ENCODE measurements at regions not wholly inside any gene's neighbourhood (a gene's known extent, or its start where the extent isn't known, plus 50 kb on each side); places are given as distances from the start of the nearest gene placed in this dataset.
"Not testable (repeated sequence)": the region's sequence is repeated elsewhere in the genome, so short reads cannot be mapped to it uniquely, and the experiment has no call there.

- H3K9ac ChIP-seq (ENCODE audit: low read depth, low read length); H3K36me3 ChIP-seq (ENCODE audit: insufficient read depth, low read length); H3K4me1 ChIP-seq (ENCODE audit: insufficient read depth, low read length); H3K9me3 ChIP-seq (ENCODE audit: control insufficient read depth, insufficient read depth, low read length): not testable (repeated sequence)
Observed at GRCh38 chr2:186960241-186960640, 111.3 kb upstream of the ZSWIM2 start.

GRCh38 chr2:186959486-186959885 lies 110.5 kb upstream of the ZSWIM2 start:
- Histone ChIP-seq H3K9ac (ENCODE audit: low read depth, low read length) (no peak overlapping the region), H3K36me3 (ENCODE audit: insufficient read depth, low read length) (no peaks in the 10 kb centered on the region), H3K4me1 (ENCODE audit: insufficient read depth, low read length) (no peaks in the 10 kb centered on the region), H3K9me3 (ENCODE audit: control insufficient read depth, insufficient read depth, low read length) (no peaks in the 10 kb centered on the region)

GRCh38 chr2:186950694-186951093 lies 101.7 kb upstream of the ZSWIM2 start:
- no peaks in the 10 kb centered on the region for H3K9me3 ChIP-seq (ENCODE audit: control insufficient read depth, insufficient read depth, low read length)
- no peaks in the 10 kb centered on the region for H3K36me3 ChIP-seq (ENCODE audit: insufficient read depth, low read length)
- no peaks in the 10 kb centered on the region for H3K4me1 ChIP-seq (ENCODE audit: insufficient read depth, low read length)
- no peak overlapping the region for H3K9ac ChIP-seq (ENCODE audit: low read depth, low read length)

- Histone ChIP-seq H3K9me3 (ENCODE audit: control insufficient read depth, insufficient read depth, low read length) (no peaks in the 10 kb centered on the region), H3K4me1 (ENCODE audit: insufficient read depth, low read length) (no peaks in the 10 kb centered on the region), H3K9ac (ENCODE audit: low read depth, low read length) (no peak overlapping the region), H3K36me3 (ENCODE audit: insufficient read depth, low read length) (no peaks in the 10 kb centered on the region)
Observed at GRCh38 chr2:186949726-186950256, 100.8 kb upstream of the ZSWIM2 start.

- Histone ChIP-seq H3K4me1 (ENCODE audit: insufficient read depth, low read length) (no peaks in the 10 kb centered on the region), H3K36me3 (ENCODE audit: insufficient read depth, low read length) (no peaks in the 10 kb centered on the region), H3K9me3 (ENCODE audit: control insufficient read depth, insufficient read depth, low read length) (no peaks in the 10 kb centered on the region), H3K9ac (ENCODE audit: low read depth, low read length) (no peak overlapping the region)
Observed at GRCh38 chr2:186947516-186947915, 98.5 kb upstream of the ZSWIM2 start.

GRCh38 chr2:186946896-186947467 lies 98.0 kb upstream of the ZSWIM2 start:
- Histone ChIP-seq H3K36me3 (ENCODE audit: insufficient read depth, low read length) (no peaks in the 10 kb centered on the region), H3K4me1 (ENCODE audit: insufficient read depth, low read length) (no peaks in the 10 kb centered on the region), H3K9ac (ENCODE audit: low read depth, low read length) (no peak overlapping the region), H3K9me3 (ENCODE audit: control insufficient read depth, insufficient read depth, low read length) (no peaks in the 10 kb centered on the region)

GRCh38 chr2:186941853-186942252 lies 92.9 kb upstream of the ZSWIM2 start:
- Histone ChIP-seq H3K9me3 (ENCODE audit: control insufficient read depth, insufficient read depth, low read length) (no peaks in the 10 kb centered on the region), H3K4me1 (ENCODE audit: insufficient read depth, low read length) (peaks cover 3% of the 10 kb centered on the region; the same call in 1 of the 2 replicates), H3K36me3 (ENCODE audit: insufficient read depth, low read length) (no peaks in the 10 kb centered on the region), H3K9ac (ENCODE audit: low read depth, low read length) (no peak overlapping the region)

- Histone ChIP-seq H3K9me3 (ENCODE audit: control insufficient read depth, insufficient read depth, low read length) (no peaks in the 10 kb centered on the region), H3K9ac (ENCODE audit: low read depth, low read length) (no peak overlapping the region), H3K4me1 (ENCODE audit: insufficient read depth, low read length) (peaks cover 4% of the 10 kb centered on the region; the same call in 1 of the 2 replicates), H3K36me3 (ENCODE audit: insufficient read depth, low read length) (no peaks in the 10 kb centered on the region)
Observed at GRCh38 chr2:186940463-186940862, 91.5 kb upstream of the ZSWIM2 start.

- H3K9me3 ChIP-seq (ENCODE audit: control insufficient read depth, insufficient read depth, low read length): no peaks in the 10 kb centered on the region
Observed at GRCh38 chr2:186934420-186934819, 85.5 kb upstream of the ZSWIM2 start.

GRCh38 chr2:186927867-186928191 lies 78.9 kb upstream of the ZSWIM2 start:
- H3K4me1 ChIP-seq (ENCODE audit: insufficient read depth, low read length): no peaks in the 10 kb centered on the region
- H3K9ac ChIP-seq (ENCODE audit: low read depth, low read length): no peak overlapping the region
- no peaks in the 10 kb centered on the region for H3K36me3 ChIP-seq (ENCODE audit: insufficient read depth, low read length)
- H3K9me3 ChIP-seq (ENCODE audit: control insufficient read depth, insufficient read depth, low read length): no peaks in the 10 kb centered on the region

More at GRCh38 chr2:186934420-186934819, 85.5 kb upstream of the ZSWIM2 start:
- Histone ChIP-seq H3K4me1 (ENCODE audit: insufficient read depth, low read length) (peaks cover 4% of the 10 kb centered on the region; the same call in 1 of the 2 replicates), H3K9ac (ENCODE audit: low read depth, low read length) (no peak overlapping the region), H3K36me3 (ENCODE audit: insufficient read depth, low read length) (no peaks in the 10 kb centered on the region)

- Histone ChIP-seq H3K36me3 (ENCODE audit: insufficient read depth, low read length) (no peaks in the 10 kb centered on the region), H3K9ac (ENCODE audit: low read depth, low read length) (no peak overlapping the region), H3K9me3 (ENCODE audit: control insufficient read depth, insufficient read depth, low read length) (no peaks in the 10 kb centered on the region), H3K4me1 (ENCODE audit: insufficient read depth, low read length) (no peaks in the 10 kb centered on the region)
Observed at GRCh38 chr2:186927185-186927866, 78.4 kb upstream of the ZSWIM2 start.

- H3K9me3 ChIP-seq (ENCODE audit: control insufficient read depth, insufficient read depth, low read length): no peaks in the 10 kb centered on the region
- no peak overlapping the region for H3K9ac ChIP-seq (ENCODE audit: low read depth, low read length)
- no peaks in the 10 kb centered on the region for H3K36me3 ChIP-seq (ENCODE audit: insufficient read depth, low read length)
- H3K4me1 ChIP-seq (ENCODE audit: insufficient read depth, low read length): no peaks in the 10 kb centered on the region
Observed at GRCh38 chr2:186925514-186925913, 76.5 kb upstream of the ZSWIM2 start.

GRCh38 chr2:186922316-186922715 lies 73.3 kb upstream of the ZSWIM2 start:
- not testable (repeated sequence) for H3K9me3 ChIP-seq (ENCODE audit: control insufficient read depth, insufficient read depth, low read length); H3K9ac ChIP-seq (ENCODE audit: low read depth, low read length); H3K36me3 ChIP-seq (ENCODE audit: insufficient read depth, low read length); H3K4me1 ChIP-seq (ENCODE audit: insufficient read depth, low read length)

- Histone ChIP-seq H3K9ac (ENCODE audit: low read depth, low read length) (no peak overlapping the region), H3K9me3 (ENCODE audit: control insufficient read depth, insufficient read depth, low read length) (no peaks in the 10 kb centered on the region), H3K36me3 (ENCODE audit: insufficient read depth, low read length) (no peaks in the 10 kb centered on the region), H3K4me1 (ENCODE audit: insufficient read depth, low read length) (no peaks in the 10 kb centered on the region)
Observed at GRCh38 chr2:186919296-186919695, 70.3 kb upstream of the ZSWIM2 start.

GRCh38 chr2:186918495-186918894 lies 69.5 kb upstream of the ZSWIM2 start:
- Histone ChIP-seq H3K36me3 (ENCODE audit: insufficient read depth, low read length) (no peaks in the 10 kb centered on the region), H3K4me1 (ENCODE audit: insufficient read depth, low read length) (no peaks in the 10 kb centered on the region), H3K9me3 (ENCODE audit: control insufficient read depth, insufficient read depth, low read length) (no peaks in the 10 kb centered on the region), H3K9ac (ENCODE audit: low read depth, low read length) (no peak overlapping the region)
